HL-60 (cell line): ENCODE measurements at regions not wholly inside any gene's neighbourhood (a gene's known extent, or its start where the extent isn't known, plus 50 kb on each side); places are given as distances from the start of the nearest gene placed in this dataset.

Experiments
- DNase-seq, 2 experiments: peaks; one replicate each; pipeline ENCODE4 v3.0.0-alpha.2; 2010 to 2020; ENCODE audit warnings: low read depth in 1 of 2, low spot score in 1 of 2
- H3K27ac ChIP-seq: fragments of 250-450 bp; sonication (Bioruptor Pico); replicated peaks from 2 replicates; pipeline ENCODE4 v1.5.1; 2020; ENCODE audit warnings: mild to moderate bottlenecking, moderate library complexity
- H3K27me3 ChIP-seq: fragments of 250-450 bp; sonication (Bioruptor Pico); 2 replicates; pipeline ENCODE4 v1.5.1; 2021; ENCODE audit warnings: mild to moderate bottlenecking, moderate library complexity; ENCODE audit not compliant: insufficient read depth, poor library complexity, severe bottlenecking
- H3K4me3 ChIP-seq: replicated peaks from 2 replicates; pipeline ENCODE4 v1.5.1; 2011; ENCODE audit warnings: mild to moderate bottlenecking, control low read depth, low read length; ENCODE audit not compliant: insufficient read depth
- CTCF ChIP-seq: IDR thresholded peaks from one replicate; pipeline ENCODE4 v1.5.1; 2011; ENCODE audit warnings: low read length, control low read depth, inconsistent platforms; ENCODE audit not compliant: insufficient read depth
- GABPA ChIP-seq: IDR thresholded peaks from 2 replicates; pipeline ENCODE4 v1.6.1; 2012; ENCODE audit warnings: low read depth
- POLR2AphosphoS5 ChIP-seq: IDR thresholded peaks from 2 replicates; pipeline ENCODE4 v1.6.1; 2012; ENCODE audit warnings: low read depth
- REST ChIP-seq: IDR thresholded peaks from 2 replicates; pipeline ENCODE4 v1.6.1; 2012; ENCODE audit warnings: low read depth; ENCODE audit not compliant: insufficient replicate concordance
- SPI1 ChIP-seq: IDR thresholded peaks from 2 replicates; pipeline ENCODE4 v1.6.1; 2012; ENCODE audit warnings: low read depth, mild to moderate bottlenecking, borderline replicate concordance

GRCh38 chr3:159797771-159798170 is 190.9 kb upstream of the IL12A start:
- DNase-seq, result no peak
- Histone ChIP-seq H3K4me3 (no peak overlapping the region), H3K27ac (no peak overlapping the region), H3K27me3 (no peaks in the 10 kb centered on the region)
- TF ChIP-seq CTCF (no peak), POLR2AphosphoS5 (no peak), SPI1 (no peak), REST (no peak), GABPA (no peak)

- TF ChIP-seq POLR2AphosphoS5 (no peak), CTCF (no peak), REST (no peak), SPI1 (no peak), GABPA (no peak)
- H3K27me3 ChIP-seq, result no peaks in the 10 kb centered on the region
- H3K27ac ChIP-seq, result no peak overlapping the region
- H3K4me3 ChIP-seq, result no peak overlapping the region
- DNase-seq, result no peak
These were observed 189.7 kb upstream of the IL12A start for GRCh38 chr3:159798951-159799350.

- no peak overlapping the region for H3K27ac ChIP-seq
- TF ChIP-seq CTCF (no peak), REST (no peak), POLR2AphosphoS5 (no peak), GABPA (no peak), SPI1 (no peak)
- H3K4me3 ChIP-seq, result no peak overlapping the region
- H3K27me3 ChIP-seq, result no peaks in the 10 kb centered on the region
- DNase-seq, result no peak
These were observed 188.0 kb upstream of the IL12A start for GRCh38 chr3:159800434-159801155.
